WTC11 (cell line): ENCODE measurements at regions not wholly inside any gene's neighbourhood (a gene's known extent, or its start where the extent isn't known, plus 50 kb on each side); places are given as distances from the start of the nearest gene placed in this dataset.
A peak's percentile ranks its signal among the peaks of the same experiment; 100 is the strongest.

Experiments
- ATAC-seq: fragments of 200-7000 bp; cut with Tn5 transposase; 2 replicates; pipeline ENCODE4 v1.10.0; 2021; ENCODE audit warnings: mild to moderate bottlenecking, moderate library complexity
- CTCF ChIA-PET: fragments of 300-600 bp; sonication (Branson Sonifier 250); formaldehyde crosslinking; loops from one replicate; lab custom pipeline; 2021; ENCODE audit warnings: antibody characterized with exemption; lab: Charles Lee
- POLR2A ChIA-PET: fragments of 350-600 bp; sonication (Branson Sonifier 250); formaldehyde crosslinking; loops from one replicate; lab custom pipeline; 2021; ENCODE audit warnings: antibody characterized with exemption; lab: Charles Lee
- DNase-seq: peaks from one replicate; pipeline ENCODE4 v3.0.0; 2021; ENCODE audit warnings: low spot score
- H3K27ac Mint-ChIP-seq: 2 replicates; pipeline ENCODE4 v1.8.0; 2021; ENCODE audit warnings: mixed read lengths
- H3K27me3 Mint-ChIP-seq: 2 replicates; pipeline ENCODE4 v1.8.0; 2021; ENCODE audit warnings: low read depth, mild to moderate bottlenecking, moderate library complexity, mixed read lengths
- H3K36me3 Mint-ChIP-seq: 2 replicates; pipeline ENCODE4 v1.8.0; 2021; ENCODE audit warnings: mixed read lengths
- H3K4me1 Mint-ChIP-seq: 2 replicates; pipeline ENCODE4 v1.8.0; 2022; ENCODE audit warnings: mixed read lengths
- H3K4me3 Mint-ChIP-seq: 2 replicates; pipeline ENCODE4 v1.8.0; 2021; ENCODE audit warnings: mild to moderate bottlenecking, moderate library complexity, mixed read lengths
- H3K9me3 Mint-ChIP-seq: 2 replicates; pipeline ENCODE4 v1.8.0; 2021; ENCODE audit warnings: mixed read lengths
- AFF4 ChIP-seq: sonication (generic); formaldehyde crosslinking; IDR thresholded peaks from 2 replicates; pipeline ENCODE4 v1.8.1; 2023; ENCODE audit warnings: mild to moderate bottlenecking, missing genetic modification reagents, borderline replicate concordance
- ATF2 ChIP-seq: sonication (generic); formaldehyde crosslinking; IDR thresholded peaks from 2 replicates; pipeline ENCODE4 v1.8.1; 2022; ENCODE audit warnings: low read depth, missing genetic modification reagents, borderline replicate concordance
- ATF6 ChIP-seq: sonication (generic); formaldehyde crosslinking; IDR thresholded peaks from 2 replicates; pipeline ENCODE4 v1.8.1; 2023; ENCODE audit warnings: mild to moderate bottlenecking, missing genetic modification reagents
- GRHL2 ChIP-seq: fragments of 250-450 bp; sonication (Bioruptor Pico); IDR thresholded peaks from 2 replicates; pipeline ENCODE4 v1.8.0; 2022; ENCODE audit warnings: mild to moderate bottlenecking, moderate library complexity; ENCODE audit not compliant: insufficient replicate concordance, severe bottlenecking
- IRF1 ChIP-seq: sonication (generic); formaldehyde crosslinking; IDR thresholded peaks from 2 replicates; pipeline ENCODE4 v1.8.0; 2023; ENCODE audit warnings: missing genetic modification reagents
- JUN ChIP-seq: sonication (generic); formaldehyde crosslinking; IDR thresholded peaks from 2 replicates; pipeline ENCODE4 v1.8.0; 2023; ENCODE audit warnings: mild to moderate bottlenecking, missing genetic modification reagents
- MAX ChIP-seq: sonication (generic); formaldehyde crosslinking; IDR thresholded peaks from 2 replicates; pipeline ENCODE4 v1.8.0; 2022; ENCODE audit warnings: mild to moderate bottlenecking, missing genetic modification reagents
- NFATC4 ChIP-seq: fragments of 250-450 bp; sonication (Bioruptor Pico); IDR thresholded peaks from 2 replicates; pipeline ENCODE4 v1.9.0; 2021; ENCODE audit warnings: mild to moderate bottlenecking
- NFYB ChIP-seq: sonication (generic); formaldehyde crosslinking; conservative IDR thresholded peaks from 2 replicates; pipeline ENCODE4 v1.8.0; 2022; ENCODE audit warnings: low read depth, missing genetic modification reagents
- NR1H2 ChIP-seq: sonication (generic); formaldehyde crosslinking; IDR thresholded peaks from 2 replicates; pipeline ENCODE4 v1.9.0; 2021; ENCODE audit warnings: mild to moderate bottlenecking, moderate library complexity, missing genetic modification reagents
- NR2C2 ChIP-seq: sonication (generic); formaldehyde crosslinking; IDR thresholded peaks from 2 replicates; pipeline ENCODE4 v1.8.0; 2022; ENCODE audit warnings: mild to moderate bottlenecking, missing genetic modification reagents
- NR3C1 ChIP-seq: sonication (generic); formaldehyde crosslinking; conservative IDR thresholded peaks from 2 replicates; pipeline ENCODE4 v1.8.1; 2023; ENCODE audit warnings: low read depth, mild to moderate bottlenecking, missing genetic modification reagents
- TEAD4 ChIP-seq: sonication (generic); formaldehyde crosslinking; IDR thresholded peaks from 2 replicates; pipeline ENCODE4 v1.8.0; 2022; ENCODE audit warnings: mild to moderate bottlenecking, missing genetic modification reagents
- TP53 ChIP-seq: sonication (generic); formaldehyde crosslinking; IDR thresholded peaks from 2 replicates; pipeline ENCODE4 v1.8.1; 2023; ENCODE audit warnings: mild to moderate bottlenecking, missing genetic modification reagents
- ZNF138 ChIP-seq: sonication (generic); formaldehyde crosslinking; conservative IDR thresholded peaks from 2 replicates; pipeline ENCODE4 v1.8.1; 2022; ENCODE audit warnings: mild to moderate bottlenecking, moderate library complexity, missing genetic modification reagents
- ZNF423 ChIP-seq: fragments of 250-450 bp; sonication (Bioruptor Pico); IDR thresholded peaks from 2 replicates; pipeline ENCODE4 v2.1.2; 2022; ENCODE audit warnings: mild to moderate bottlenecking, moderate library complexity
- ZNF532 ChIP-seq: fragments of 250-450 bp; sonication (Bioruptor Pico); IDR thresholded peaks from 2 replicates; pipeline ENCODE4 v1.9.0; 2021; ENCODE audit warnings: mild to moderate bottlenecking, borderline replicate concordance

GRCh38 chr1:57520743-57521515 lies 97.1 kb upstream of the DAB1 start:
- no peak for TF ChIP-seq IRF1 (CRISPR knock-in tag)
- TF ChIP-seq JUN (CRISPR knock-in tag): no peak
- no peak overlapping the region for H3K27ac Mint-ChIP-seq
- no peaks in the 10 kb centered on the region for H3K36me3 Mint-ChIP-seq
- H3K9me3 Mint-ChIP-seq: no peaks in the 10 kb centered on the region
- DNase-seq (no peak), ATAC-seq (peak; percentile 55)
- peaks cover 29% of the 10 kb centered on the region for H3K4me1 Mint-ChIP-seq
- CTCF ChIA-PET: interaction anchor here (0.5 to 1.7 kb wide), 3 partner anchors 22 to 120 kb away, joined by 3 to 5 read pairs (median 4); partner anchors contain the start of gene DAB1
- H3K4me3 Mint-ChIP-seq: no peak overlapping the region
- no peaks in the 10 kb centered on the region for H3K27me3 Mint-ChIP-seq
- POLR2A ChIA-PET: interaction anchor here (0.6 kb wide), 1 partner anchor 12 kb away, joined by 3 read pairs; no protein-coding TSS in a partner anchor

- no peaks in the 10 kb centered on the region for H3K27me3 Mint-ChIP-seq
- H3K9me3 Mint-ChIP-seq: no peaks in the 10 kb centered on the region
- no peak overlapping the region for H3K27ac Mint-ChIP-seq
- ATAC-seq (no peak), DNase-seq (no peak)
- H3K36me3 Mint-ChIP-seq: no peaks in the 10 kb centered on the region
- POLR2A ChIA-PET: interaction anchor here (1.1 kb wide), 1 partner anchor 33 kb away, joined by 4 read pairs; no protein-coding TSS in a partner anchor
- H3K4me1 Mint-ChIP-seq: peaks cover 29% of the 10 kb centered on the region
- CTCF ChIA-PET: interaction anchor here (0.5 to 0.7 kb wide), 2 partner anchors 37 to 64 kb away, joined by 3 read pairs; no protein-coding TSS in a partner anchor
- no peak overlapping the region for H3K4me3 Mint-ChIP-seq
- TF ChIP-seq NFATC4 (CRISPR knock-in tag): no peak
- no peak for TF ChIP-seq TP53
- no peak for TF ChIP-seq NR3C1 (CRISPR knock-in tag)
- no peak for TF ChIP-seq ATF6 (CRISPR knock-in tag)
- no peak for TF ChIP-seq ATF2
- TF ChIP-seq ZNF138 (CRISPR knock-in tag): no peak
- no peak for TF ChIP-seq TEAD4
- no peak for TF ChIP-seq AFF4 (CRISPR knock-in tag)
Observed at GRCh38 chr1:57518496-57518895, 94.6 kb upstream of the DAB1 start.

GRCh38 chr1:57517587-57518374 lies 93.9 kb upstream of the DAB1 start:
- H3K36me3 Mint-ChIP-seq: no peaks in the 10 kb centered on the region
- H3K9me3 Mint-ChIP-seq: no peaks in the 10 kb centered on the region
- no peaks in the 10 kb centered on the region for H3K27me3 Mint-ChIP-seq
- H3K27ac Mint-ChIP-seq: peak overlapping the region; percentile 37; the same call in 1 of the 2 replicates
- ATAC-seq (peak; percentile 82), DNase-seq (no peak)
- CTCF ChIA-PET: interaction anchor here (1.2 to 1.3 kb wide), 2 partner anchors 12 to 94 kb away, joined by 3 read pairs; partner anchors contain the start of gene DAB1
- peaks cover 31% of the 10 kb centered on the region for H3K4me1 Mint-ChIP-seq
- POLR2A ChIA-PET: interaction anchor here (1.1 kb wide), 1 partner anchor 34 kb away, joined by 4 read pairs; no protein-coding TSS in a partner anchor
- no peak overlapping the region for H3K4me3 Mint-ChIP-seq
- TF ChIP-seq NR1H2: no peak
- no peak for TF ChIP-seq MAX (CRISPR knock-in tag)
- no peak for TF ChIP-seq ZNF423 (CRISPR knock-in tag)
- TF ChIP-seq ZNF532 (CRISPR knock-in tag): no peak
- TF ChIP-seq NR2C2 (CRISPR knock-in tag): no peak
- no peak for TF ChIP-seq GRHL2 (CRISPR knock-in tag)
- TF ChIP-seq NFYB (CRISPR knock-in tag): no peak
